Spinal cord (tissue), 9 donors: ENCODE measurements at regions not wholly inside any gene's neighbourhood (a gene's known extent, or its start where the extent isn't known, plus 50 kb on each side); places are given as distances from the start of the nearest gene placed in this dataset.

Experiments
- DNase-seq, 6 donors: peaks; one replicate each; pipeline versions ENCODE4 v3.0.0 to v3.0.0-alpha.2; 2013 to 2015; ENCODE audit warnings: low spot score in 6 of 6, low read depth in 4 of 6
- H3K27ac ChIP-seq: one replicate; pipeline ENCODE4 v1.5.1; 2013; ENCODE audit warnings: low read depth, low read length, control low read depth
- H3K27me3 ChIP-seq: one replicate; pipeline ENCODE4 v1.6.1; 2013; ENCODE audit warnings: low read length; ENCODE audit not compliant: control insufficient read depth, insufficient read depth
- H3K36me3 ChIP-seq: one replicate; pipeline ENCODE4 v1.6.1; 2013; ENCODE audit warnings: low read length; ENCODE audit not compliant: control insufficient read depth, insufficient read depth
- H3K4me1 ChIP-seq: one replicate; pipeline ENCODE4 v1.6.1; 2013; ENCODE audit warnings: low read length; ENCODE audit not compliant: control insufficient read depth, insufficient read depth
- H3K4me3 ChIP-seq: one replicate; pipeline ENCODE4 v1.5.1; 2013; ENCODE audit warnings: low read depth, low read length, control low read depth
- H3K9me3 ChIP-seq: one replicate; pipeline ENCODE4 v1.6.1; 2013; ENCODE audit warnings: low read length; ENCODE audit not compliant: control insufficient read depth, insufficient read depth
- WGBS: methylation state at CpG from one replicate; pipeline ENCODE4 v1.1.5; 2013; ENCODE audit warnings: missing lambda C conversion rate; ENCODE audit not compliant: insufficient coverage; 5-methylcytosine and 5-hydroxymethylcytosine counted together
- donor health status: healthy.

DNA sequence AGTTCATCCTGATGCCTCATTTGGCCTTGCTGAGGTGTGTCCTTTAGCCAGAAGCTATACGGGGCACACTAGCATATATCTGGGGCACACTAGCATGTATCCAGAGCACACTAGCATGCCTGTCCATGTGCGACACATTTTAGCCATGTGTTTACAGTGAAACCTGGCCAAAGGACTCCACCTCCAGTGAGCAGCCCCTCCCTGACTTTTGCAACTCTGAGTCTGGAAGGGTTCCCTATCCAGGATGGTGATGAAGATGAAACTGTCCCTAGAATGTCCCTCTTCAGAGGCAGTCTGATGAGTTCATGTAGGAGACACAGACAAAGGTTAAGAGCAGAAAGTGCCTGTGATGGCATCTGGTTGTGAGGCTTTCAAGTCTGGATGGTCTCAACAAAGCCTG is 61.4 kb upstream of the LGALSL start:
- WGBS: 67% methylated on average over 1 of the region's 2 CpGs

DNA sequence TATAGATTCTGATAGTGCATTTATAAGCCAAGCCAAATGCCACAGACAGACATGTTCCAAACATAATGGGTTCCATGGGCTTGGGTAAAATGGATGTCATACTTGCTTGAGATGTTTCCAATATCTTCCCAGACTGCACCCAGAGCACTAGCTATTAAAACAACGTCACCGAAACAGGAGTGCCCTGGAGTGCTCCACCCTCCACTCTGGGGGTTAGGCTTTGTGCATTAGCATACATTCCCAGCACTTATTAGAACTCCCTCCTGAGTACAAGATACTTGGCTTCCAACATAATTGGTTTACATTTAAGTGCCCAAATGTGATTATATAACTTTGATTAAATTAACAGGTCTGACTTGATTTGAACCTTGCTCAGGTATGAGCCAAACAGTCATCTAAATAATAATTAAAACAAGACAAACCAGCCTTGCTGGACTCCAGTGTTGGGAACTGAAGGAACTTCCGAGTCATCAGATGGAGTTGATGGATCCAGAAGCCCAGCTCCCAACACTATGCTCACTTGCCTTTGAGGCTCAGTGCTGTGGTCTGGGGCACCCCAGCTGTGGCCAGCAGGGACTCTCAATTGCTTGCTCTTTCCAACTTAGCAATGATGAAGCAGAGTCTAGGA is 60.5 kb upstream of the LGALSL start:
- H3K4me3 ChIP-seq: no peak overlapping the region

More for the DNA sequence above, 61.4 kb upstream of the LGALSL start:
- no peaks in the 10 kb centered on the region for H3K27me3 ChIP-seq
- H3K4me3 ChIP-seq: no peak overlapping the region
- no peak overlapping the region for H3K27ac ChIP-seq
- no peak for DNase-seq
- H3K9me3 ChIP-seq: peaks cover 1% of the 10 kb centered on the region
- H3K36me3 ChIP-seq: no peaks in the 10 kb centered on the region
- no peaks in the 10 kb centered on the region for H3K4me1 ChIP-seq

DNA sequence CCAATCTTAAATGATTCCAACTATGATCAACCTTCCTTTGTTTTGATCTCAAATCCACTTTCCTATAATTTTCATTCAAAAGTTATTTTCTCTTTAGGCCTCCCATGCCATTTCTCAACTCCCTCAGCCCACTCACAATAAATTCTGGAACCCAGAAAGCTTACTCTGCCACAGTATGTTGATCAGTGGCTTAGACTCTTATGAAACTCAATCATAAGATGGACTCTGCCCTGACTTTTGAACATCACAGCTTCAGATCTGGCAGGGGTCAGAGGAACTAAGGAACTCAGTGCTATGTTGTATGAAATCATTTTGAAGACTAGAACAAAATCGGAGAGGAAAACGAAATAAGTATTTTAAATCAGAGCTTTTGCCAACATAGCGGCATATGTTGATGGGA is 59.8 kb upstream of the LGALSL start:
- Histone ChIP-seq H3K36me3 (no peaks in the 10 kb centered on the region), H3K27me3 (no peaks in the 10 kb centered on the region), H3K4me1 (no peaks in the 10 kb centered on the region), H3K9me3 (peaks cover 1% of the 10 kb centered on the region), H3K27ac (no peak overlapping the region), H3K4me3 (no peak overlapping the region)
- WGBS: 100% methylated on average over 1 of the region's 3 CpGs
- no peak for DNase-seq

More for the DNA sequence above, 60.5 kb upstream of the LGALSL start:
- WGBS: 100% methylated on average over 2 of the region's 3 CpGs
- no peak for DNase-seq
- H3K4me1 ChIP-seq: no peaks in the 10 kb centered on the region
- no peak overlapping the region for H3K27ac ChIP-seq
- peaks cover 1% of the 10 kb centered on the region for H3K9me3 ChIP-seq
- no peaks in the 10 kb centered on the region for H3K27me3 ChIP-seq
- no peaks in the 10 kb centered on the region for H3K36me3 ChIP-seq

DNA sequence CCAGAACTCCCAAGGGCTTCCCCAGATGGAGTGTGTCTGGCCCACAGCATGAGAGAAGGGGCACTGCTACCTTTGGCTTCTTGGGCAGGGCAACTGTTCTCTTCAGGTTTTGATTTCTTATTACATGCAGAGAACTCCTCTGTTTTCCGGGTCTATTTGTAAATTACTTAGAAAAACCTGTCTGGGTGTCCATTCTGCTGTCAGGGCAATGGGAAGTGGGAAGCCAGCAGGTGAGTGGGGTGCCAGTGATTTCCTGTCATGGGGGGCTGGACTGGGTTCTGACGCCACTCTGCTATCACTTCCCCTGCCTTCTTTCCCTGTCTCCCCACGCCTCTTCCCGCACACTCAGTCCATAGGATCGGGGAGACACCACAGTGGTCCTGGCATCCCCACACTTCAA is 58.0 kb upstream of the LGALSL start:
- no peak for DNase-seq
- H3K27ac ChIP-seq: no peak overlapping the region
- no peaks in the 10 kb centered on the region for H3K9me3 ChIP-seq
- H3K4me3 ChIP-seq: no peak overlapping the region
- H3K27me3 ChIP-seq: no peaks in the 10 kb centered on the region
- whole genome bisulfite sequencing: 100% methylated on average over 5 of the region's 5 CpGs
- no peaks in the 10 kb centered on the region for H3K36me3 ChIP-seq
- H3K4me1 ChIP-seq: peaks cover 3% of the 10 kb centered on the region

DNA sequence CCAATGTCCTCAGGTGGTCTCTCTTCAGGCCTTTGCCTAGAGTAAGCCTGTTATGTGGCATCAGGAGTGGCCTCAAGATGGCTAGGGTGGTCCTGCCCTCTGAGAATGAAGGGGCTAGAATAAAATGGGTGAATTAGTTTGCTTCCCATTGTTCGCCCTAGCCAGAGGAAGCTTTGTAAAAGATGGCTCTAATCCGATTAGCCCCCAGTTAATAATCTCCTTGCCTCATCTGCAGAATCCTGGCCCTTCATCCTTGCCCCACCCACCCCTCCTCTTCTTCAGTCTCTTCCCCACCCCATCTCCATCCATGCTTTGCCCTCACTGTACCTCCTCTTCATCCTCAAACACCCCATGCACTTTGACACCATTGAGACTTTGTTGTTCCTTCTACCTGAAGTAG is 57.4 kb upstream of the LGALSL start:
- Histone ChIP-seq H3K27ac (no peak overlapping the region), H3K4me1 (peaks cover 9% of the 10 kb centered on the region), H3K36me3 (no peaks in the 10 kb centered on the region), H3K4me3 (no peak overlapping the region), H3K9me3 (no peaks in the 10 kb centered on the region), H3K27me3 (no peaks in the 10 kb centered on the region)
- 100% methylated on average over 2 of the region's 2 CpGs for WGBS
- no peak for DNase-seq

DNA sequence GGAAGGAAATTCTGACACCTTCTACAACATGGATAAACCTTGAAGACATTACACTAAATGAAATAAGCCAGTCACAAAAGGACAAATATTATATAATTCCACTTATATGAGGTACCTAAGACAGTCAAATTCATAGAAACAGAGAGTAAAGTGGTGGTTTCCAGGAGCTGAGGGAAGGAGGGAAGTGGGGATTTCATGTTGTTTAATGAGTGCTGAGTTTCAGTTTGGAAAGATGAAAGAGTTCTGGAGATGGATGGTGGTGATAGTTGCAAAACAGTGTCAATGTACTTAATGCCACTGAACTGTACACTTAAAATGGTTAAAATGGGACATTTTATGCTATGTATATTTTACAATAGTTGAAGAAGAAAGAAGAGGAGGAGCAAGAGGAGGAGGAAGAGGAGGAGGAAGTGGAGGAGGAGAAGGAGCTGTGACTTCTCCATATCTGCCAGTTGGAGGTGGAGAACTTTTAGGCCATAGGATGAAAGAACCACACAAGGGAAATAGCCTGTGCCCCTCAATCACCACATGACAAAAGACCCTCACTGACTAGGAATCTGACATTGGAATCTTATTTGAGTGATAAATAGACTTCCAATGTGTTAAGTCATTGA is 55.3 kb upstream of the LGALSL start:
- no peak for DNase-seq
- H3K4me1 ChIP-seq: peaks cover 17% of the 10 kb centered on the region

DNA sequence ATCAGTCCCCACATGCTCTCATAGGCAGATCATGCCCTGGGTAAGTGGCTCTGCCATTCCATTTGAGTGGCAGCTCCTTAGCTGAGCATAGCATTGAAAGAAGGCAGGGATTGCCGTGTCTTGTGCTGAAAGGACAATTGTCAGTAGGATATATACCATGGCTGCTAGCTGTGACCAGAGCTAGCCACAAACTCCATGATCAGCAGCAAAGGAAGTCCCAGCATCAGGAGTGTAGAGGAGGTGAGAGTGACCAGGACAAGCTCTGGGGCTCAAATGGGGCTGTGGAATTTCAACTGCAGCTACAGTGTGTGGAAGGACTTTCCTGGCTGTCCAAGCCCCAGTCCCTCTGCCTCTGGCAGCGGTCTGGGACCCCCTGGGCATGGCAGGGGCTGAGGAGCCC is 54.4 kb upstream of the LGALSL start:
- no peak overlapping the region for H3K4me3 ChIP-seq
- H3K36me3 ChIP-seq: no peaks in the 10 kb centered on the region
- H3K27me3 ChIP-seq: no peaks in the 10 kb centered on the region
- peaks cover 26% of the 10 kb centered on the region for H3K4me1 ChIP-seq
- H3K9me3 ChIP-seq: no peaks in the 10 kb centered on the region
- WGBS: 81% methylated on average over 2 of the region's 2 CpGs
- H3K27ac ChIP-seq: no peak overlapping the region
- no peak for DNase-seq

More for the DNA sequence above, 55.3 kb upstream of the LGALSL start:
- H3K27me3 ChIP-seq: no peaks in the 10 kb centered on the region
- no peak overlapping the region for H3K4me3 ChIP-seq
- no peaks in the 10 kb centered on the region for H3K36me3 ChIP-seq
- H3K27ac ChIP-seq: no peak overlapping the region
- no peaks in the 10 kb centered on the region for H3K9me3 ChIP-seq

DNA sequence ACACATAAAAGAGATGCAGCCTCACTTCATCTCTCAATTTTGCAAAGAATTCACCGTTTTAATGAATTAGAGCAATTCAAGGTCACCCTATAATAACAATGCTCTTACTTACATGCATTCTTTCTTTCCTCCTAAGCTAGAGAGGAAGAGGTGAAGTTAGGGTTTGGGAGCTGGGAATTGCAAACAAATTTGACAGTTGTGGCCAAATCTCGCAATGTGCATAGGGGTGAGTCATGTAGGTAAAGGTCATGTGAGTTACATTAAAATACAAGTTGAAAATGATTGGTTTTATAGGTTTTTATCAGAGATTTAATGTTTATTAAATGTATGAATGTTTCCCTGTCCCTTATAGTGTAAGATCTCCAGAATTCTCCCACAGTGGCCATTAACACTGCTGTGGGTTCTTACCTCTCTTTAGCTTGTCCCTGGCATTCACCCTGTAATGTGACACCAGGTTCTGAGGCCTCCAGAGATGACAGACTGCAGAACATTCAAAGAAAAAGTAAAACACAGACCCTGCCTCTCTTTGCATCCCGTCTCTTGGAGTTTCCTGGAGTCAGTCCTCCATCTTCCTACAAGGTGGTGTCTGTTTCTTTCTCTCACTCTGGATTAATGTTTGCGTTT is 53.7 kb upstream of the LGALSL start:
- DNase-seq: no peak
- 85% methylated on average over 2 of the region's 4 CpGs for WGBS
- H3K27ac ChIP-seq: no peak overlapping the region
- no peaks in the 10 kb centered on the region for H3K36me3 ChIP-seq
- peaks cover 33% of the 10 kb centered on the region for H3K4me1 ChIP-seq
- no peak overlapping the region for H3K4me3 ChIP-seq
- no peaks in the 10 kb centered on the region for H3K9me3 ChIP-seq
- H3K27me3 ChIP-seq: no peaks in the 10 kb centered on the region

DNA sequence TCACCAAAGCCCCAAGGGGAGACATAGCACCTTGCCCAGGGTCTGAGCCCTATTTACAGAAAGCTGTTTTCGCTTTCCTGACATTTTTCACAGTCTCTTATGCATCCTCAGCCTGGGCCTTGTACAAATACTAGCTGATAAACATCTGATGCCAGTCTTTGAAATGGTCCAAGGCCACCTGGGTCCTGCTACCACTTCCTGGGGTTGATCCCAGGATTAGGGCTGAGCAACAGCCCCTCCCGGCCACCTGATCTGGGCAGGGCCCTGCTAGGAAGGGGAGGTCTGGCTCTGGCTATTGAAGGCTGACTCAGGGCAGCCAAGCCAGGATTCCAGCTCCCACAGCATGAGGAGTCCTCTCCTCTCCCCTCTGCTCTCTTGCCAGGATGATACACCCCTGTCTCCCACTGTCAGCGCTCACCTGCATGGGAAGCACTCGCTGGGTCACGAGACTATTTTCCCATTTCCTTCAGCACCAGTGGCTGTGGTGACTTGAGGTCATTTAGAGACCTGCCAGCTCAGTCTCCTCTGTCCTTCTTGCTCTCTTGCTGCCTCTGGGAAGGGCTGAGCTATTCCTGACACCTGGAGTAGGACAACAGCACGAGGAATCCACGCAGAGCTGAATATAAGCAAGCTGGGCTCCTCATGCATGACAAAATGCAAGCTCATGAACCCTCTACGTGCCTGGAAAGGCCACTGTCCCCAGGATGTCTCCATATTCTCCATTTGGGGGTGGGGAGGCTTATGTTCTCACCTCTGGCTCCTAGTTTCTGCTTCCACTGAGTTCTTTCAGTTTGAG is 53.0 kb upstream of the LGALSL start:
- Histone ChIP-seq H3K36me3 (no peaks in the 10 kb centered on the region), H3K4me1 (peaks cover 39% of the 10 kb centered on the region), H3K27ac (no peak overlapping the region), H3K9me3 (no peaks in the 10 kb centered on the region), H3K27me3 (no peaks in the 10 kb centered on the region), H3K4me3 (no peak overlapping the region)
- DNase-seq: peak in 1 of 6 donors; percentile 6
- 65% methylated on average over 8 of the region's 8 CpGs for WGBS
